Keratinocyte (primary cell): ENCODE measurements at regions not wholly inside any gene's neighbourhood (a gene's known extent, or its start where the extent isn't known, plus 50 kb on each side); places are given as distances from the start of the nearest gene placed in this dataset.

Experiments
- EZH2 ChIP-seq: IDR thresholded peaks from one replicate; pipeline ENCODE4 v1.6.1; 2012; ENCODE audit warnings: inconsistent platforms, mild to moderate bottlenecking, low read length, moderate library complexity
- TF ChIP-seq, protein P1 (sequence below), 3 experiments: IDR thresholded peaks in 1 of 3; conservative IDR thresholded peaks in 1 of 3; optimal IDR thresholded peaks in 1 of 3; 2 replicates in 2 of 3; 3 replicates in 1 of 3; pipeline versions ENCODE3 to v1.5.1; 2011; ENCODE audit warnings: low read length in 3 of 3, mild to moderate bottlenecking in 3 of 3, moderate library complexity in 2 of 3, control low read depth in 1 of 3, inconsistent platforms in 1 of 3; ENCODE audit not compliant: insufficient read depth in 2 of 3; ENCODE audit errors: extremely low read depth in 1 of 3

DNA sequence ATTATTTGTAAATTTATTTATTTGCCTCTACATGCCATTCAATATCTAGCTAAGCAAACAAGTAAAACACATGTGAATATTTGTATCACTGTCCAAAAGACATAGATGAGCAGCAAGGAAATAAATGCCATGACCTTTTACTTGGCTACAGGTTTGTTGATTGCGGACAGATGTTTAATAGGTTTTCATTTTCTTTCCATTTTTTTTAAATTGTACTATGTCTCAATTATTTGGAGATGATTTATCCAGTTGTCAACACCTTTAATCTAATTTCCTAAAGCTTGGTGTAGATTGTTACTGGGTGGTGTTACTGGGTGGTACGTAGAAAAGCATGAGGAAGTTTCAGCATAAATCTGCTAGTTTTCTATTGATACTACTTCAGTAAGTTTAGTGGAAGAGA, 560.6 kb upstream of the SPRY2 start:
- TF ChIP-seq, protein P1, sequence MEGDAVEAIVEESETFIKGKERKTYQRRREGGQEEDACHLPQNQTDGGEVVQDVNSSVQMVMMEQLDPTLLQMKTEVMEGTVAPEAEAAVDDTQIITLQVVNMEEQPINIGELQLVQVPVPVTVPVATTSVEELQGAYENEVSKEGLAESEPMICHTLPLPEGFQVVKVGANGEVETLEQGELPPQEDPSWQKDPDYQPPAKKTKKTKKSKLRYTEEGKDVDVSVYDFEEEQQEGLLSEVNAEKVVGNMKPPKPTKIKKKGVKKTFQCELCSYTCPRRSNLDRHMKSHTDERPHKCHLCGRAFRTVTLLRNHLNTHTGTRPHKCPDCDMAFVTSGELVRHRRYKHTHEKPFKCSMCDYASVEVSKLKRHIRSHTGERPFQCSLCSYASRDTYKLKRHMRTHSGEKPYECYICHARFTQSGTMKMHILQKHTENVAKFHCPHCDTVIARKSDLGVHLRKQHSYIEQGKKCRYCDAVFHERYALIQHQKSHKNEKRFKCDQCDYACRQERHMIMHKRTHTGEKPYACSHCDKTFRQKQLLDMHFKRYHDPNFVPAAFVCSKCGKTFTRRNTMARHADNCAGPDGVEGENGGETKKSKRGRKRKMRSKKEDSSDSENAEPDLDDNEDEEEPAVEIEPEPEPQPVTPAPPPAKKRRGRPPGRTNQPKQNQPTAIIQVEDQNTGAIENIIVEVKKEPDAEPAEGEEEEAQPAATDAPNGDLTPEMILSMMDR (optimal IDR thresholded peaks at IDR 0.05 in 1 of 3, IDR thresholded peaks at IDR 0.05 in 1 of 3, conservative IDR thresholded peaks at IDR 0.05 in 1 of 3; ENCODE audit: extremely low read depth in 1 of 3, insufficient read depth in 2 of 3, low read length in 3 of 3): no peak
- TF ChIP-seq EZH2: no peak
